PFSK-1 (cell line): ENCODE measurements at regions not wholly inside any gene's neighbourhood (a gene's known extent, or its start where the extent isn't known, plus 50 kb on each side); places are given as distances from the start of the nearest gene placed in this dataset.

ENCODE experiments used
- POLR2AphosphoS5 ChIP-seq: IDR thresholded peaks from 2 replicates; pipeline ENCODE4 v1.6.1; 2012; ENCODE audit warnings: low read depth, mild to moderate bottlenecking, control low read depth, low read length, moderate library complexity
- REST ChIP-seq, 2 experiments: IDR thresholded peaks; 2 replicates each; pipeline versions ENCODE4 v1.6.1 to v1.8.0; 2011 to 2012; ENCODE audit warnings: low read depth in 2 of 2, low read length in 2 of 2, control low read depth in 1 of 2, inconsistent platforms in 1 of 2, mild to moderate bottlenecking in 1 of 2, moderate library complexity in 1 of 2; ENCODE audit not compliant: insufficient read depth in 1 of 2
- SIN3A ChIP-seq: IDR thresholded peaks from 2 replicates; pipeline ENCODE4 v1.6.1; 2012; ENCODE audit warnings: mild to moderate bottlenecking, low read length, moderate library complexity, borderline replicate concordance; ENCODE audit not compliant: insufficient read depth
- TAF1 ChIP-seq: IDR thresholded peaks from 2 replicates; pipeline ENCODE4 v1.6.1; 2012; ENCODE audit warnings: low read length, control low read depth, borderline replicate concordance; ENCODE audit not compliant: insufficient read depth

- TF ChIP-seq POLR2AphosphoS5 (no peak), SIN3A (no peak), REST (IDR thresholded peaks at IDR 0.05; ENCODE audit: insufficient read depth in 1 of 2, low read depth in 2 of 2, low read length in 2 of 2) (no peak), TAF1 (no peak)
Measured at GRCh38 chr7:152568972-152569371, 107.0 kb downstream of the XRCC2 start.
